HL-60 (cell line): ENCODE measurements at regions not wholly inside any gene's neighbourhood (a gene's known extent, or its start where the extent isn't known, plus 50 kb on each side); places are given as distances from the start of the nearest gene placed in this dataset.

Experiments
- POLR2AphosphoS5 ChIP-seq: IDR thresholded peaks from 2 replicates; pipeline ENCODE4 v1.6.1; 2012; ENCODE audit warnings: low read depth
- SPI1 ChIP-seq: IDR thresholded peaks from 2 replicates; pipeline ENCODE4 v1.6.1; 2012; ENCODE audit warnings: low read depth, mild to moderate bottlenecking, borderline replicate concordance
- TF ChIP-seq, protein P1 (sequence below): IDR thresholded peaks from one replicate; pipeline ENCODE4 v1.5.1; 2011; ENCODE audit warnings: low read length, control low read depth, inconsistent platforms; ENCODE audit not compliant: insufficient read depth

- TF ChIP-seq, protein P1, sequence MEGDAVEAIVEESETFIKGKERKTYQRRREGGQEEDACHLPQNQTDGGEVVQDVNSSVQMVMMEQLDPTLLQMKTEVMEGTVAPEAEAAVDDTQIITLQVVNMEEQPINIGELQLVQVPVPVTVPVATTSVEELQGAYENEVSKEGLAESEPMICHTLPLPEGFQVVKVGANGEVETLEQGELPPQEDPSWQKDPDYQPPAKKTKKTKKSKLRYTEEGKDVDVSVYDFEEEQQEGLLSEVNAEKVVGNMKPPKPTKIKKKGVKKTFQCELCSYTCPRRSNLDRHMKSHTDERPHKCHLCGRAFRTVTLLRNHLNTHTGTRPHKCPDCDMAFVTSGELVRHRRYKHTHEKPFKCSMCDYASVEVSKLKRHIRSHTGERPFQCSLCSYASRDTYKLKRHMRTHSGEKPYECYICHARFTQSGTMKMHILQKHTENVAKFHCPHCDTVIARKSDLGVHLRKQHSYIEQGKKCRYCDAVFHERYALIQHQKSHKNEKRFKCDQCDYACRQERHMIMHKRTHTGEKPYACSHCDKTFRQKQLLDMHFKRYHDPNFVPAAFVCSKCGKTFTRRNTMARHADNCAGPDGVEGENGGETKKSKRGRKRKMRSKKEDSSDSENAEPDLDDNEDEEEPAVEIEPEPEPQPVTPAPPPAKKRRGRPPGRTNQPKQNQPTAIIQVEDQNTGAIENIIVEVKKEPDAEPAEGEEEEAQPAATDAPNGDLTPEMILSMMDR = no peak
- no peak for TF ChIP-seq POLR2AphosphoS5
- no peak for TF ChIP-seq SPI1
These were observed 599.1 kb upstream of the SOX11 start for GRCh38 chr2:5093056-5093455.
